GM23338 (cell line): ENCODE measurements at regions not wholly inside any gene's neighbourhood (a gene's known extent, or its start where the extent isn't known, plus 50 kb on each side); places are given as distances from the start of the nearest gene placed in this dataset.

Source experiments
- ATAC-seq: fragments of 200-7000 bp; cut with Tn5 transposase; 3 replicates; pipeline ENCODE4 v1.9.1; 2020
- DNase-seq: peaks from one replicate; pipeline ENCODE4 v3.0.0-alpha.2; 2015; ENCODE audit warnings: low spot score
- H2AFZ ChIP-seq: fragments of 200-600 bp; sonication (generic); 2 replicates; pipeline ENCODE4 v1.8.0; 2016; ENCODE audit warnings: antibody characterized with exemption, mild to moderate bottlenecking, moderate library complexity
- H3F3A ChIP-seq: fragments of 200-600 bp; sonication (generic); replicated peaks from 2 replicates; pipeline ENCODE4 v1.8.0; 2017; ENCODE audit warnings: antibody characterized with exemption, mixed run types, low read depth
- H3K27ac ChIP-seq: fragments of 200-600 bp; sonication (generic); 2 replicates; pipeline ENCODE4 v1.6.1; 2016; ENCODE audit warnings: low read depth
- H3K27me3 ChIP-seq: fragments of 200-600 bp; sonication (generic); 2 replicates; pipeline ENCODE4 v1.8.0; 2016; ENCODE audit warnings: mild to moderate bottlenecking, mixed run types, moderate library complexity; ENCODE audit not compliant: insufficient read depth
- H3K36me3 ChIP-seq: fragments of 200-600 bp; sonication (generic); 2 replicates; pipeline ENCODE4 v1.8.0; 2016; ENCODE audit warnings: mild to moderate bottlenecking; ENCODE audit not compliant: insufficient read depth
- H3K4me1 ChIP-seq: fragments of 200-600 bp; sonication (generic); 2 replicates; pipeline ENCODE4 v1.8.0; 2016; ENCODE audit warnings: mild to moderate bottlenecking, moderate library complexity; ENCODE audit not compliant: insufficient read depth
- H3K4me2 ChIP-seq: fragments of 200-600 bp; sonication (generic); 2 replicates; pipeline ENCODE4 v1.7.1; 2017; ENCODE audit warnings: mixed run types
- H3K4me3 ChIP-seq: fragments of 200-600 bp; sonication (generic); 2 replicates; pipeline ENCODE4 v1.6.1; 2016; ENCODE audit warnings: mixed run types
- H3K79me2 ChIP-seq: fragments of 200-600 bp; sonication (generic); replicated peaks from 2 replicates; pipeline ENCODE4 v1.8.0; 2017; ENCODE audit warnings: mild to moderate bottlenecking; ENCODE audit not compliant: insufficient read depth
- H3K9me2 ChIP-seq: fragments of 200-600 bp; sonication (generic); 2 replicates; pipeline ENCODE4 v1.8.0; 2017; ENCODE audit not compliant: insufficient read depth
- H4K20me1 ChIP-seq: fragments of 200-600 bp; sonication (generic); replicated peaks from 2 replicates; pipeline ENCODE4 v1.8.0; 2017; ENCODE audit warnings: mild to moderate bottlenecking; ENCODE audit not compliant: insufficient read depth
- H3K27ac Mint-ChIP-seq: 2 replicates; pipeline ENCODE4 v1.8.0; 2020; ENCODE audit warnings: inconsistent platforms, mild to moderate bottlenecking, moderate library complexity, mixed read lengths
- H3K27me3 Mint-ChIP-seq: 3 replicates; pipeline ENCODE4 v1.8.0; 2022; ENCODE audit warnings: low read depth, mild to moderate bottlenecking, moderate library complexity, mixed read lengths, inconsistent platforms; ENCODE audit not compliant: insufficient read depth, poor library complexity
- H3K36me3 Mint-ChIP-seq: 3 replicates; pipeline ENCODE4 v1.8.0; 2021; ENCODE audit warnings: low read depth, mild to moderate bottlenecking, inconsistent platforms, moderate library complexity, mixed read lengths
- H3K4me1 Mint-ChIP-seq: 3 replicates; pipeline ENCODE4 v1.8.0; 2020; ENCODE audit warnings: mild to moderate bottlenecking, inconsistent platforms, mixed read lengths
- H3K4me3 Mint-ChIP-seq: 3 replicates; pipeline ENCODE4 v1.8.0; 2021; ENCODE audit warnings: moderate library complexity, mild to moderate bottlenecking, inconsistent platforms, mixed read lengths
- H3K9me3 Mint-ChIP-seq: 3 replicates; pipeline ENCODE4 v1.8.0; 2020; ENCODE audit warnings: moderate library complexity, mild to moderate bottlenecking, inconsistent platforms, mixed read lengths
- CREB1 ChIP-seq: fragments of 250-450 bp; sonication (Bioruptor Pico); IDR thresholded peaks from 2 replicates; pipeline ENCODE4 v1.5.0; 2020; ENCODE audit warnings: low read depth, mild to moderate bottlenecking, moderate library complexity
- EZH2 ChIP-seq: fragments of 200-600 bp; sonication (generic); IDR thresholded peaks from one replicate; pipeline ENCODE4 v1.8.0; 2017; ENCODE audit warnings: antibody characterized with exemption, mild to moderate bottlenecking, low read depth; ENCODE audit not compliant: unreplicated experiment
- EZH2phosphoT487 ChIP-seq: fragments of 200-600 bp; sonication (generic); IDR thresholded peaks from one replicate; pipeline ENCODE4 v1.8.1; 2018; ENCODE audit warnings: antibody characterized with exemption; ENCODE audit not compliant: unreplicated experiment
- JUNB ChIP-seq: IDR thresholded peaks from one replicate; pipeline ENCODE4 v1.6.1; 2016; ENCODE audit warnings: antibody characterized with exemption; ENCODE audit not compliant: unreplicated experiment
- NANOG ChIP-seq: IDR thresholded peaks from 2 replicates; pipeline ENCODE4 v1.6.1; 2016; ENCODE audit warnings: antibody characterized with exemption, borderline replicate concordance
- POLR2AphosphoS5 ChIP-seq: IDR thresholded peaks from 2 replicates; pipeline ENCODE4 v1.6.1; 2016; ENCODE audit warnings: antibody characterized with exemption, low read depth
- STAT1 ChIP-seq: IDR thresholded peaks from one replicate; pipeline ENCODE4 v1.6.1; 2016; ENCODE audit warnings: antibody characterized with exemption; ENCODE audit not compliant: unreplicated experiment
- ZNF114 ChIP-seq: fragments of 250-450 bp; sonication (Bioruptor Pico); IDR thresholded peaks from 2 replicates; pipeline ENCODE4 v1.5.0; 2020; ENCODE audit warnings: mild to moderate bottlenecking, moderate library complexity
- TF ChIP-seq, protein P1 (sequence below), 2 experiments: fragments of 200-600 bp in 1 of 2; sonication (generic) in 1 of 2; conservative IDR thresholded peaks; 2 replicates each; pipeline versions ENCODE4 v1.5.1 to v1.6.1; 2016 to 2017; ENCODE audit warnings: antibody characterized with exemption in 2 of 2, low read depth in 2 of 2, mild to moderate bottlenecking in 2 of 2, moderate library complexity in 1 of 2
- TF ChIP-seq, protein P2 (sequence below): IDR thresholded peaks from one replicate; pipeline ENCODE4 v1.6.1; 2018; ENCODE audit warnings: antibody characterized with exemption; ENCODE audit not compliant: unreplicated experiment
- TF ChIP-seq, protein P3 (sequence below): IDR thresholded peaks from 2 replicates; pipeline ENCODE4 v1.6.1; 2016; ENCODE audit warnings: antibody characterized with exemption

DNA sequence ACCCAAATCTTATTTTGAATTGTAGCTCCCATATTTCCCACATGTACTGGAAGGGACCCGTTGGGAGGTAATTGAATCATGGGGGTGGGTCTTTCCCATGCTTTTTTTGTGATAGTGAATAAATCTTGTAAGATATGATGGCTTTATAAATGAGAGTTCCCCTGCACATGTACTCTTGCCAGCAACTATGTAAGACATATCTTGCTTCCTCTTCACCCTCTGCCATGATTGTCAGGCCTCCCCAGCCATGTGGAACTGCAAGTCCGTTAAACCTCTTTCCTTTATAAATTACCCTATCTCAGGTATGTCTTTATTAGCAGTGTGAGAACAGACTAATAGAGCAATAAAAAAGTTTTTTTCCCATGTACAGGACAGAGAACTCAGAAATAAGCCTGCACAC lies 468.4 kb upstream of the SPHKAP start (continued):
- no peak for TF ChIP-seq JUNB
- TF ChIP-seq POLR2AphosphoS5 = no peak
- TF ChIP-seq, protein P1, sequence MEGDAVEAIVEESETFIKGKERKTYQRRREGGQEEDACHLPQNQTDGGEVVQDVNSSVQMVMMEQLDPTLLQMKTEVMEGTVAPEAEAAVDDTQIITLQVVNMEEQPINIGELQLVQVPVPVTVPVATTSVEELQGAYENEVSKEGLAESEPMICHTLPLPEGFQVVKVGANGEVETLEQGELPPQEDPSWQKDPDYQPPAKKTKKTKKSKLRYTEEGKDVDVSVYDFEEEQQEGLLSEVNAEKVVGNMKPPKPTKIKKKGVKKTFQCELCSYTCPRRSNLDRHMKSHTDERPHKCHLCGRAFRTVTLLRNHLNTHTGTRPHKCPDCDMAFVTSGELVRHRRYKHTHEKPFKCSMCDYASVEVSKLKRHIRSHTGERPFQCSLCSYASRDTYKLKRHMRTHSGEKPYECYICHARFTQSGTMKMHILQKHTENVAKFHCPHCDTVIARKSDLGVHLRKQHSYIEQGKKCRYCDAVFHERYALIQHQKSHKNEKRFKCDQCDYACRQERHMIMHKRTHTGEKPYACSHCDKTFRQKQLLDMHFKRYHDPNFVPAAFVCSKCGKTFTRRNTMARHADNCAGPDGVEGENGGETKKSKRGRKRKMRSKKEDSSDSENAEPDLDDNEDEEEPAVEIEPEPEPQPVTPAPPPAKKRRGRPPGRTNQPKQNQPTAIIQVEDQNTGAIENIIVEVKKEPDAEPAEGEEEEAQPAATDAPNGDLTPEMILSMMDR (conservative IDR thresholded peaks at IDR 0.05; ENCODE audit: low read depth in 2 of 2) = no peak
- no peak for TF ChIP-seq ZNF114

DNA sequence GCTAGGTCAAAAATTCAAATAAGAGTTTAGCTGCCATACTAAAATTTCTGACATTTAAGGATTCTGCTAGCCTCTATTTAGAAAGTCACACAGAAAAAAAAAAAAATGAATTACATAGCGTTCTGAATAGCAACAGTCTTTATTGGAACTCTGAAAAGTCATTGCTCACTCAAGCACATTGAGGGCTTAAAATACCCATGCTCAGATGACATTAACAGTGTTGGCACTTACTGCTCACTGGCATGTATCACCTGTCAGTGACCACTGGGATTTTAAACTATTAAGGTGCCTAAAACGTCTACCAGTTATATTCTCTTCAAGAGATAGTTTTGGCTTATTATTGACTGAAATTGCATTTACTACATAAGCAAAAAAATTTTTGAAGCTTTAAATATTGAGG lies 468.0 kb upstream of the SPHKAP start:
- Histone ChIP-seq H3K79me2 (no peaks in the 10 kb centered on the region), H3K9me2 (no peaks in the 10 kb centered on the region), H3F3A (no peaks in the 10 kb centered on the region), H3K27ac (no peak overlapping the region), H3K36me3 (no peaks in the 10 kb centered on the region), H3K4me3 (no peak overlapping the region), H3K4me1 (no peaks in the 10 kb centered on the region), H2AFZ (no peak overlapping the region), H3K4me2 (no peak overlapping the region), H4K20me1 (no peaks in the 10 kb centered on the region), H3K27me3 (no peaks in the 10 kb centered on the region)
- no peaks in the 10 kb centered on the region for H3K27me3 Mint-ChIP-seq
- no peaks in the 10 kb centered on the region for H3K4me1 Mint-ChIP-seq
- no peak overlapping the region for H3K4me3 Mint-ChIP-seq
- no peaks in the 10 kb centered on the region for H3K9me3 Mint-ChIP-seq
- no peak overlapping the region for H3K27ac Mint-ChIP-seq
- ATAC-seq (no peak), DNase-seq (no peak)
- no peaks in the 10 kb centered on the region for H3K36me3 Mint-ChIP-seq
- no peak for TF ChIP-seq NANOG
- TF ChIP-seq ZNF114 = no peak
- TF ChIP-seq, protein P2, sequence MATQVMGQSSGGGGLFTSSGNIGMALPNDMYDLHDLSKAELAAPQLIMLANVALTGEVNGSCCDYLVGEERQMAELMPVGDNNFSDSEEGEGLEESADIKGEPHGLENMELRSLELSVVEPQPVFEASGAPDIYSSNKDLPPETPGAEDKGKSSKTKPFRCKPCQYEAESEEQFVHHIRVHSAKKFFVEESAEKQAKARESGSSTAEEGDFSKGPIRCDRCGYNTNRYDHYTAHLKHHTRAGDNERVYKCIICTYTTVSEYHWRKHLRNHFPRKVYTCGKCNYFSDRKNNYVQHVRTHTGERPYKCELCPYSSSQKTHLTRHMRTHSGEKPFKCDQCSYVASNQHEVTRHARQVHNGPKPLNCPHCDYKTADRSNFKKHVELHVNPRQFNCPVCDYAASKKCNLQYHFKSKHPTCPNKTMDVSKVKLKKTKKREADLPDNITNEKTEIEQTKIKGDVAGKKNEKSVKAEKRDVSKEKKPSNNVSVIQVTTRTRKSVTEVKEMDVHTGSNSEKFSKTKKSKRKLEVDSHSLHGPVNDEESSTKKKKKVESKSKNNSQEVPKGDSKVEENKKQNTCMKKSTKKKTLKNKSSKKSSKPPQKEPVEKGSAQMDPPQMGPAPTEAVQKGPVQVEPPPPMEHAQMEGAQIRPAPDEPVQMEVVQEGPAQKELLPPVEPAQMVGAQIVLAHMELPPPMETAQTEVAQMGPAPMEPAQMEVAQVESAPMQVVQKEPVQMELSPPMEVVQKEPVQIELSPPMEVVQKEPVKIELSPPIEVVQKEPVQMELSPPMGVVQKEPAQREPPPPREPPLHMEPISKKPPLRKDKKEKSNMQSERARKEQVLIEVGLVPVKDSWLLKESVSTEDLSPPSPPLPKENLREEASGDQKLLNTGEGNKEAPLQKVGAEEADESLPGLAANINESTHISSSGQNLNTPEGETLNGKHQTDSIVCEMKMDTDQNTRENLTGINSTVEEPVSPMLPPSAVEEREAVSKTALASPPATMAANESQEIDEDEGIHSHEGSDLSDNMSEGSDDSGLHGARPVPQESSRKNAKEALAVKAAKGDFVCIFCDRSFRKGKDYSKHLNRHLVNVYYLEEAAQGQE = no peak
- TF ChIP-seq STAT1 = no peak
- TF ChIP-seq, protein P3, sequence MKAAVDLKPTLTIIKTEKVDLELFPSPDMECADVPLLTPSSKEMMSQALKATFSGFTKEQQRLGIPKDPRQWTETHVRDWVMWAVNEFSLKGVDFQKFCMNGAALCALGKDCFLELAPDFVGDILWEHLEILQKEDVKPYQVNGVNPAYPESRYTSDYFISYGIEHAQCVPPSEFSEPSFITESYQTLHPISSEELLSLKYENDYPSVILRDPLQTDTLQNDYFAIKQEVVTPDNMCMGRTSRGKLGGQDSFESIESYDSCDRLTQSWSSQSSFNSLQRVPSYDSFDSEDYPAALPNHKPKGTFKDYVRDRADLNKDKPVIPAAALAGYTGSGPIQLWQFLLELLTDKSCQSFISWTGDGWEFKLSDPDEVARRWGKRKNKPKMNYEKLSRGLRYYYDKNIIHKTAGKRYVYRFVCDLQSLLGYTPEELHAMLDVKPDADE = no peak
- TF ChIP-seq CREB1 (CRISPR knock-in tag) = no peak
- TF ChIP-seq POLR2AphosphoS5 = no peak
- no peak for TF ChIP-seq EZH2
- no peak for TF ChIP-seq EZH2phosphoT487
- TF ChIP-seq, protein P1 (conservative IDR thresholded peaks at IDR 0.05; ENCODE audit: low read depth in 2 of 2) = no peak
